Upper lobe of right lung (tissue), 1 donor: ENCODE measurements at regions not wholly inside any gene's neighbourhood (a gene's known extent, or its start where the extent isn't known, plus 50 kb on each side); places are given as distances from the start of the nearest gene placed in this dataset.

Experiments used
- ATAC-seq: fragments of 200-7000 bp; cut with Tn5 transposase; one replicate; pipeline ENCODE4 v1.9.1; 2020; ENCODE audit warnings: mild to moderate bottlenecking, moderate library complexity
- DNase-seq: peaks from one replicate; pipeline ENCODE4 v3.0.0-alpha.2; 2020
- H3K27ac ChIP-seq: fragments of 200-600 bp; one replicate; pipeline ENCODE4 v1.8.0; 2022
- H3K27me3 ChIP-seq: fragments of 200-600 bp; one replicate; pipeline ENCODE4 v1.8.0; 2022; ENCODE audit warnings: mild to moderate bottlenecking
- H3K36me3 ChIP-seq: fragments of 200-600 bp; one replicate; pipeline ENCODE4 v1.8.0; 2022
- H3K4me1 ChIP-seq: fragments of 200-600 bp; one replicate; pipeline ENCODE4 v1.8.0; 2022
- H3K4me3 ChIP-seq: fragments of 200-600 bp; one replicate; pipeline ENCODE4 v1.8.0; 2022; ENCODE audit warnings: mild to moderate bottlenecking
- H3K9me3 ChIP-seq: fragments of 200-600 bp; one replicate; pipeline ENCODE4 v1.8.0; 2022
- CTCF ChIP-seq: fragments of 200-600 bp; IDR thresholded peaks from one replicate; pipeline ENCODE4 v1.8.0; 2022; ENCODE audit warnings: antibody characterized with exemption
- intact Hi-C: fragments of 100-400 bp; cut with DNase I; formaldehyde crosslinking; loops from one replicate; pipeline ENCODE4 v1.11.0; 2022
- donor health status: DM: no; HTN: yes; CAD: no; lungs with severe emphysema.

GRCh38 chr14:61139006-61139599 is 142.0 kb downstream of the TMEM30B start:
- TF ChIP-seq CTCF, result no peak
- H3K4me1 ChIP-seq, result no peaks in the 10 kb centered on the region
- ATAC-seq, result no peak

GRCh38 chr14:61132894-61133293 is 148.2 kb downstream of the TMEM30B start:
- no peak overlapping the region for H3K4me3 ChIP-seq
- DNase-seq (no peak), ATAC-seq (no peak)
- no peaks in the 10 kb centered on the region for H3K27me3 ChIP-seq
- H3K9me3 ChIP-seq, result no peaks in the 10 kb centered on the region
- intact Hi-C loops, result no loop called here
- H3K27ac ChIP-seq, result no peak overlapping the region
- no peaks in the 10 kb centered on the region for H3K36me3 ChIP-seq
- TF ChIP-seq CTCF, result no peak
- no peaks in the 10 kb centered on the region for H3K4me1 ChIP-seq

More at GRCh38 chr14:61139006-61139599, 142.0 kb downstream of the TMEM30B start:
- intact Hi-C loops, result no loop called here
- Histone ChIP-seq H3K36me3 (no peaks in the 10 kb centered on the region), H3K4me3 (no peak overlapping the region), H3K27me3 (no peaks in the 10 kb centered on the region), H3K9me3 (no peaks in the 10 kb centered on the region), H3K27ac (no peak overlapping the region)
- no peak for DNase-seq

- DNase-seq, result no peak
- Histone ChIP-seq H3K27ac (no peak overlapping the region), H3K4me3 (no peak overlapping the region), H3K27me3 (no peaks in the 10 kb centered on the region), H3K9me3 (no peaks in the 10 kb centered on the region), H3K4me1 (no peaks in the 10 kb centered on the region), H3K36me3 (no peaks in the 10 kb centered on the region)
- ATAC-seq, result no peak
- intact Hi-C loops, result no loop called here
- no peak for TF ChIP-seq CTCF
These were observed 148.8 kb downstream of the TMEM30B start for GRCh38 chr14:61132336-61132735.

GRCh38 chr14:61130512-61131260 is 149.6 kb downstream of the SLC38A6 start:
- Histone ChIP-seq H3K4me1 (peaks cover 3% of the 10 kb centered on the region), H3K4me3 (no peak overlapping the region), H3K27me3 (no peaks in the 10 kb centered on the region), H3K36me3 (no peaks in the 10 kb centered on the region), H3K9me3 (no peaks in the 10 kb centered on the region), H3K27ac (no peak overlapping the region)
- ATAC-seq (no peak), DNase-seq (no peak)
- intact Hi-C loops, result no loop called here
- TF ChIP-seq CTCF, result no peak

- Histone ChIP-seq H3K27ac (no peak overlapping the region), H3K4me3 (no peak overlapping the region), H3K27me3 (no peaks in the 10 kb centered on the region), H3K36me3 (no peaks in the 10 kb centered on the region), H3K9me3 (no peaks in the 10 kb centered on the region), H3K4me1 (peaks cover 6% of the 10 kb centered on the region)
- no peak for DNase-seq
- TF ChIP-seq CTCF, result no peak
- intact Hi-C loops, result no loop called here
- no peak for ATAC-seq
These were observed 148.2 kb downstream of the SLC38A6 start for GRCh38 chr14:61129168-61129745.
